Naive thymus-derived CD4-positive, alpha-beta T cell (primary cell): ENCODE measurements at regions not wholly inside any gene's neighbourhood (a gene's known extent, or its start where the extent isn't known, plus 50 kb on each side); places are given as distances from the start of the nearest gene placed in this dataset.

Experiments
- ATAC-seq: fragments of 150-1000 bp; cut with Tn5 transposase; 2 replicates; pipeline ENCODE4 v1.10.0; 2021; ENCODE audit warnings: mild to moderate bottlenecking, moderate library complexity
- CTCF ChIA-PET: fragments of 350-600 bp; sonication (Branson Sonifier 250); formaldehyde crosslinking; loops from one replicate; lab custom pipeline; 2021; ENCODE audit warnings: antibody characterized with exemption; lab: Charles Lee
- POLR2A ChIA-PET: fragments of 350-600 bp; sonication (Branson Sonifier 250); formaldehyde crosslinking; loops from one replicate; lab custom pipeline; 2021; ENCODE audit warnings: antibody characterized with exemption, inconsistent platforms; lab: Charles Lee
- DNase-seq, 9 donors: peaks; one replicate each; pipeline versions ENCODE4 v3.0.0 to v3.0.0-alpha.2; 2020 to 2022; ENCODE audit warnings: mixed read lengths in 1 of 9
- H3K27ac ChIP-seq: one replicate; pipeline ENCODE4 v1.7.0; 2013; ENCODE audit warnings: mild to moderate bottlenecking, low read depth, low read length, moderate library complexity
- H3K27me3 ChIP-seq, 2 donors: one replicate each; pipeline ENCODE4 v1.7.0; 2013; ENCODE audit warnings: low read length in 2 of 2, mild to moderate bottlenecking in 2 of 2, moderate library complexity in 2 of 2; ENCODE audit not compliant: control insufficient read depth in 2 of 2, insufficient read depth in 2 of 2
- H3K36me3 ChIP-seq, 3 experiments: 1 replicate in 2 of 3; 2 replicates in 1 of 3; pipeline ENCODE4 v1.7.0; 2013; ENCODE audit warnings: low read length in 3 of 3, mild to moderate bottlenecking in 3 of 3, moderate library complexity in 1 of 3; ENCODE audit not compliant: insufficient read depth in 3 of 3, control insufficient read depth in 2 of 3
- H3K4me1 ChIP-seq, 2 donors: one replicate each; pipeline ENCODE4 v1.7.0; 2013; ENCODE audit warnings: low read length in 2 of 2, mild to moderate bottlenecking in 2 of 2, moderate library complexity in 1 of 2; ENCODE audit not compliant: control insufficient read depth in 2 of 2, insufficient read depth in 2 of 2
- H3K4me3 ChIP-seq: 2 replicates; pipeline ENCODE4 v1.7.0; 2013; ENCODE audit warnings: mild to moderate bottlenecking, low read length
- H3K9me3 ChIP-seq, 3 experiments: 1 replicate in 2 of 3; 2 replicates in 1 of 3; pipeline ENCODE4 v1.7.0; 2013; ENCODE audit warnings: low read length in 3 of 3; ENCODE audit not compliant: control insufficient read depth in 2 of 3
- H3K27ac Mint-ChIP-seq, 9 donors: one replicate each; pipeline ENCODE4 v1.8.0; 2020 to 2022; ENCODE audit warnings: mixed read lengths in 9 of 9, mild to moderate bottlenecking in 8 of 9, moderate library complexity in 5 of 9, inconsistent platforms in 2 of 9
- H3K27me3 Mint-ChIP-seq, 5 donors: one replicate each; pipeline ENCODE4 v1.8.0; 2021 to 2022; ENCODE audit warnings: mixed read lengths in 5 of 5, mild to moderate bottlenecking in 1 of 5
- H3K36me3 Mint-ChIP-seq, 5 donors: one replicate each; pipeline ENCODE4 v1.8.0; 2020 to 2022; ENCODE audit warnings: mixed read lengths in 5 of 5, mild to moderate bottlenecking in 3 of 5, inconsistent platforms in 1 of 5
- H3K4me1 Mint-ChIP-seq, 7 donors: one replicate each; pipeline ENCODE4 v1.8.0; 2020 to 2022; ENCODE audit warnings: mixed read lengths in 7 of 7, mild to moderate bottlenecking in 3 of 7, inconsistent platforms in 1 of 7
- H3K4me3 Mint-ChIP-seq, 10 donors: one replicate each; pipeline ENCODE4 v1.8.0; 2020 to 2022; ENCODE audit warnings: mild to moderate bottlenecking in 10 of 10, mixed read lengths in 10 of 10, moderate library complexity in 6 of 10, inconsistent platforms in 2 of 10
- H3K9me3 Mint-ChIP-seq, 11 donors: one replicate each; pipeline ENCODE4 v1.8.0; 2020 to 2022; ENCODE audit warnings: mixed read lengths in 11 of 11, mild to moderate bottlenecking in 4 of 11, inconsistent platforms in 1 of 11, moderate library complexity in 1 of 11
- intact Hi-C, 2 donors: fragments of 100-400 bp; cut with micrococcal nuclease; formaldehyde crosslinking; loops; one replicate each; pipeline ENCODE4 v1.15.1; 2023

DNA sequence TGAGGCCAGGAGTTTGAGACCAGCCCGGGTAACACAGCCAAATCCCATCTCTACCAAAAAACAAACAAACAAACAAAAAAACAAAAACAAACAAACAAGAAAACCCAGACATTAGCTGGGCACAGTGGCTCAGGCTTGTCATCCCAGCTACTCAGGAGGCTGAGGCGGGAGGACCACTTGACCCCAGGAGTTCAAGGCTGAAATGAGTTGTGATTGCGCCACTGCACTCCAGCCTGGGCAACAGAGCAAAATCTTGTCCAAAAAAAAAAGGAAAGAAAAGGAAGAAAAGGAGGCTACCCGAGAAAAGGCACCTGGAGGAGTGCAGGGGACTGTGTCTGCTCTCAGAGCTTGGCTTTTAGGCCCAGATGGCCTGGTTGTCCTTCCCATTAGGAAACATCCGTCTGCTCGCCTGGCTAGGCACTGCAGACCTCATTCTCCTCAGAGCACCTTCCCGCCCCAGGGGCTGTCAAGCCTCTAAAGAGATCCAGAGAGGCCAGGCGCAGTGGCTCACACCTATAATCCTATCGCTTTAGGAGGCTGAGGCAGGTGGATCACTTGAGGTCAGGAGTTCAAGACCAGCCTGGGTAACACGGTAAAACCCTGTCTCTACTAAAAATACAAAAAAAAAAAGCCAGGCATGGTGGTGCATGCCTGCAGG is 185.3 kb upstream of the IER5L start:
- intact Hi-C loops: no loop called here
- H3K36me3 ChIP-seq: no peaks in the 10 kb centered on the region
- no peak overlapping the region for H3K27ac Mint-ChIP-seq
- peaks cover 0 to 12% (median 0%) of the 10 kb centered on the region in 5 donors for H3K27me3 Mint-ChIP-seq
- H3K4me3 ChIP-seq: no peak overlapping the region
- no peaks in the 10 kb centered on the region for H3K4me1 ChIP-seq
- CTCF ChIA-PET: no interaction called here
- no peaks in the 10 kb centered on the region for H3K9me3 ChIP-seq
- ATAC-seq (no peak), DNase-seq (no peak)
- H3K36me3 Mint-ChIP-seq: no peaks in the 10 kb centered on the region
- H3K4me1 Mint-ChIP-seq: peaks cover 0 to 1% (median 0%) of the 10 kb centered on the region in 7 donors
- no peak overlapping the region for H3K27ac ChIP-seq
- H3K4me3 Mint-ChIP-seq: no peak overlapping the region
- peaks cover 0 to 1% (median 0%) of the 10 kb centered on the region in 11 donors for H3K9me3 Mint-ChIP-seq
- no peaks in the 10 kb centered on the region for H3K27me3 ChIP-seq
- POLR2A ChIA-PET: no interaction called here

DNA sequence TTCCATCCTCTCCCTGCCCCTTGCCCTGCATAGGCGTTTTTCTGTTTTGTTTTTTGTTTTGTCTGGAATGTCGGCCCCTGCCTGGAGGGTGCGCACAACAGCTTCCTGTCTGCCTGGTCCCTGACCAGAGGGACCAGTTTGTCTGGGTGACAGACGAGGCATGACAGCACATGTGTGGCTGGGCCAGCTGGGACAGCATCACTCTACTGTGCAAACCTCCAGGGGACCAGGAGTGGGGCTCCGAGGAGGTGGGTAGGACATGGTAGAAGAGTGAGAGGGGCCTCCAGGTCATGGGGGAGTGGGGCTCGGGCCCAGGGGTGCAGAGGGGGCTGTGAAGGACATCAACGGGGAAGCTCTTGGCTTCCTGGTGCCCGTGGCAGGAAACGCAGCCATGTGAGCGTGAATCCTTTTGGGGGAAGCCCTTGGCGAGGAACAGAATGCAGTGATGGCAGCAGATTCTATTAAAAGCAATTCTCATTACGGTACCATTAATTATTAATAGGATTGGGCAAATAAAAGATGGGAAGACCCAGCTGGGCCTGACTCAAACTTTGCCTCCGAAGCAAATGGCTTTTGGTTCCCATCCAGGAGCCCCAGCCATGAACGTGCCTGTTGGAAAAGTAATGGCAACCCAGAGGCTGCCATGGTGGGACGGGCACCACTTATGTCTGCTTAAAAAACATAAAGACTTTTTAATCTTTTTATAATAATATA is 184.4 kb upstream of the IER5L start:
- H3K4me1 Mint-ChIP-seq: peaks cover 0 to 1% (median 0%) of the 10 kb centered on the region in 7 donors
- no peak overlapping the region for H3K4me3 ChIP-seq
- ChIA-PET CTCF (no interaction called here), POLR2A (no interaction called here)
- ATAC-seq: no peak
- no peak overlapping the region for H3K27ac ChIP-seq
- H3K9me3 Mint-ChIP-seq: no peaks in the 10 kb centered on the region
- H3K4me3 Mint-ChIP-seq: no peak overlapping the region
- H3K27me3 Mint-ChIP-seq: peaks cover 0 to 12% (median 0%) of the 10 kb centered on the region in 5 donors
- no peaks in the 10 kb centered on the region for H3K36me3 ChIP-seq
- no peaks in the 10 kb centered on the region for H3K27me3 ChIP-seq
- no peaks in the 10 kb centered on the region for H3K36me3 Mint-ChIP-seq
- no peaks in the 10 kb centered on the region for H3K9me3 ChIP-seq
- intact Hi-C loops: no loop called here
- no peak overlapping the region for H3K27ac Mint-ChIP-seq
- no peaks in the 10 kb centered on the region for H3K4me1 ChIP-seq
- no peak for DNase-seq

DNA sequence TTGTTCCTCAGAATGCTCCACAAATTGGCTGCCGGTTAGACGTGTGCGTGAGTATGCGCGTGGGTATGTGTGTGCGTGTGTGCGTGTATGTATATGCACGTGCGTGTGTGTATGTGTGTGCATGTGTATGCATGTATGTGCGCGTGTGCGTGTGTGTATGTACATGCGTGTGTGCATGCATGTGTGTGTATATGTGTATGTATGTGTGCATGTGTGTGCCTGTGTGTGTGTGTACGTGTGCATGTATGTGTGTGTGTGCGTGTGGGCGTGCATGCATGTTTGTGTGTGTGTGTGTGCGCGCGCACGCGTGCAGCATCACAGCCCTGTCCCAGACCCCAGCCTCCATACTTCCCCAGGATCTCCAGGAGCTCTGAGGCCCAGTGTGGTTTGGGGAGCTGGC is 183.1 kb upstream of the IER5L start:
- H3K27me3 Mint-ChIP-seq: peaks cover 0 to 8% (median 0%) of the 10 kb centered on the region in 5 donors
- H3K27me3 ChIP-seq: no peaks in the 10 kb centered on the region
- POLR2A ChIA-PET: interaction anchor here (1.2 kb wide), 1 partner anchor 183 kb away, joined by 4 read pairs; the partner anchor contains the start of gene IER5L

DNA sequence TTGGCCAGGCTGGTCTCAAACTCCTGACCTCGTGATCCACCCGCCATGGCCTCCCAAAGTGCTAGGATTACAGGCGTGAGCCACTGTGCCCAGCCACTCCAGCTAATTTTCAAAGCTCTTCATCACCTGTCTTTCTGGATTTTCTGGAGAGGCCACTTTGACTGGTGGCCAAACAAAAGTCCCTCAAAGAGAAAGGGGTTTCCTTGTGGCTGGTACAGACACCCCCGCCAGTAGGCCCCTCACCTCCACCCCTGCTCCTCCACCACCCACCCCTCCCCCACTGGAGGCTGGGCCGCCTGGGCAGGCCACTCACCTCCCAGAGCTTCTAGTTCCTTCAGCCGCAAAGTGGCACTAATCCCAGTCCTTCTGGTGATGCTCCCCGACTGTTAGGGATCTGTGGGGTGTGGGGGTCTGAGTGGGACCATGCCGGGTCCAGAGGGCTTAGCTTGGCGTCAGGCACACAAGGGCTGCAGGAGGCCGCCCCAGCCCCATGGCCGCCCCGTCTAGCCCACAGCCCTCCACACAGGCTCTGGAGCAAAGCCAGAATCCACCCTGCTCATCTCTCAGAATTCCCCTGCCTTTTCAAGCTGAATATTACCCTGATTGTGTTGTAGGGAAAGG is 182.0 kb upstream of the IER5L start:
- CTCF ChIA-PET: interaction anchor here (0.7 kb wide), 3 partner anchors 17 to 178 kb away, joined by 3 to 4 read pairs (median 3); no protein-coding TSS in a partner anchor

More for the DNA sequence above, 183.1 kb upstream of the IER5L start:
- Mint-ChIP-seq H3K9me3 (no peaks in the 10 kb centered on the region), H3K4me3 (no peak overlapping the region), H3K27ac (peak overlapping the region in 1 of 9 donors; percentile 82), H3K36me3 (no peaks in the 10 kb centered on the region), H3K4me1 (peaks cover 0 to 1% (median 0%) of the 10 kb centered on the region in 7 donors)
- no peak for ATAC-seq
- Histone ChIP-seq H3K36me3 (no peaks in the 10 kb centered on the region), H3K4me3 (no peak overlapping the region), H3K27ac (no peak overlapping the region), H3K9me3 (no peaks in the 10 kb centered on the region), H3K4me1 (no peaks in the 10 kb centered on the region)
- DNase-seq: no peak
- CTCF ChIA-PET: no interaction called here
- intact Hi-C loops: no loop called here

DNA sequence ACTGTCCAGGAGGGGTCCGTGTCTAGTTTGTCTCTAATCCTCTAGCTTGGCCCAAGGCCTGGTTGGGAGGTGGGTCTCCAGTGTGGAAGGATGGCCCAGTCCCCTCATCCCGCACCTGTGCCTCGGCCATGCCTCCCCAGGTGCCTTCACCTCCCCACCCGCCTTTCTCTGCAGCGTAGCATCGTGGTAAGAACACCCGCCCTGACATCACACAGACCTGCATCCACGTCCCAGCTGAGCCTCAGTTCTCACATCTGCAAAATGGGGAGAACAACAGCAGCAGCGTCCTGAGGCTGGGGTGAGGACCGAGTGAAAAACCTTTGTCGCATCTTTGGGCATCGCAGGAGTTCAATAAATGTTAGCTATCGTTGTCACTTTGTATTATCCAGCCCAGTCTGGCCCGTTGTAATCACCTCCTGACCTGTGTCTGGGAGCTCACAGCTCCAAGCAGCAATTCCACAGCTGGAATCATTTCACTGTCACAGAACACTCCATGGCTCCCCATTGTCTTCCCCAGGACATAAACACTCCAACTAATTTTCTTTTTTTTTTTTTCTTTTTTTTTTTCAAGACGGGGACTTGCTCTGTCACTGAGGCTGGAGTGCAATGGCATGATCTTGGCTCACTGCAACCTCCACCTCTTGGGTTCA is 181.2 kb upstream of the IER5L start:
- H3K4me1 Mint-ChIP-seq: peaks cover 0 to 1% (median 0%) of the 10 kb centered on the region in 7 donors
- ATAC-seq: no peak
- no peak overlapping the region for H3K4me3 ChIP-seq
- POLR2A ChIA-PET: no interaction called here
- no peaks in the 10 kb centered on the region for H3K9me3 ChIP-seq
- intact Hi-C loops: no loop called here
- H3K9me3 Mint-ChIP-seq: peaks cover 0 to 14% (median 6%) of the 10 kb centered on the region in 11 donors
- no peaks in the 10 kb centered on the region for H3K36me3 ChIP-seq
- no peak overlapping the region for H3K27ac Mint-ChIP-seq
- no peaks in the 10 kb centered on the region for H3K4me1 ChIP-seq
- no peaks in the 10 kb centered on the region for H3K27me3 ChIP-seq
- DNase-seq: no peak
- no peak overlapping the region for H3K27ac ChIP-seq
- H3K36me3 Mint-ChIP-seq: peaks cover 0 to 7% (median 4%) of the 10 kb centered on the region in 5 donors
- CTCF ChIA-PET: interaction anchor here (0.7 kb wide), 3 partner anchors 16 to 177 kb away, joined by 3 to 4 read pairs (median 3); no protein-coding TSS in a partner anchor
- no peak overlapping the region for H3K4me3 Mint-ChIP-seq
- H3K27me3 Mint-ChIP-seq: peaks cover 0 to 3% (median 0%) of the 10 kb centered on the region in 5 donors

More for the DNA sequence above, 182.0 kb upstream of the IER5L start:
- Histone ChIP-seq H3K27me3 (no peaks in the 10 kb centered on the region), H3K4me3 (no peak overlapping the region), H3K27ac (no peak overlapping the region), H3K4me1 (no peaks in the 10 kb centered on the region), H3K36me3 (no peaks in the 10 kb centered on the region), H3K9me3 (no peaks in the 10 kb centered on the region)
- POLR2A ChIA-PET: no interaction called here
- H3K4me3 Mint-ChIP-seq: no peak overlapping the region
- H3K36me3 Mint-ChIP-seq: peaks cover 0 to 7% (median 4%) of the 10 kb centered on the region in 5 donors
- intact Hi-C loops: no loop called here
- peaks cover 0 to 10% (median 6%) of the 10 kb centered on the region in 11 donors for H3K9me3 Mint-ChIP-seq
- ATAC-seq (no peak), DNase-seq (no peak)
- no peak overlapping the region for H3K27ac Mint-ChIP-seq
- H3K4me1 Mint-ChIP-seq: peaks cover 0 to 1% (median 0%) of the 10 kb centered on the region in 7 donors
- H3K27me3 Mint-ChIP-seq: peaks cover 0 to 8% (median 0%) of the 10 kb centered on the region in 5 donors

DNA sequence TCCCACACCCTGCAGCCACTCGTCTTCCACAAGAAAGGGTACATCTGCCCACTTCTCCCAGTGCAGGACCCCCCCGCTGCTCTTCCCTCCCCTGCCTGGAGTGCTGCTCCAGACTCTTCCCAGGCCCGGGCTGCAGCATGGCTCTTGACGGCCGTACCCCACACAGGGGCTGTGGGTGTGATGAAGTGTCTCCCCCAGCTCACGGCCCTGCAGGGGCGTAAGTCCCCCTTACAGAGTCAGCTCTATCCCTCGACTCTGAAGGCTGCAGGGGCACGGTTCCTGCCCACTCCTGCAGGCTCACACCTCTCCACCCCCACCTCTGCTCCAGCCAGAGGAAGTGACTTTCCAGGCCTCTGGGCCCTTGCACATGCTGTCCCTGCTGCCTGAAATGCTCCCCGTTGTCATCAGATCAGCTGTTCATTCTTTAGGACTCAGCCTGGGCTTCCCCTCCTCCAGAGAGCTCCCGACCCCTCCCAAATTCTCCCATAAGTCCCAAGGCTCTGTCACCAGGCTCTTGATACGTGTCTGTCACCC is 180.6 kb upstream of the IER5L start:
- no peak overlapping the region for H3K27ac Mint-ChIP-seq
- H3K4me3 ChIP-seq: no peak overlapping the region
- H3K27ac ChIP-seq: no peak overlapping the region
- ChIA-PET CTCF (no interaction called here), POLR2A (interaction anchor here (0.6 kb wide), 1 partner anchor 816 kb away, joined by 3 read pairs; no protein-coding TSS in a partner anchor)
- H3K27me3 Mint-ChIP-seq: peaks cover 0 to 3% (median 0%) of the 10 kb centered on the region in 5 donors
- no peaks in the 10 kb centered on the region for H3K36me3 ChIP-seq
- H3K9me3 Mint-ChIP-seq: peaks cover 0 to 14% (median 6%) of the 10 kb centered on the region in 11 donors
- H3K36me3 Mint-ChIP-seq: peaks cover 0 to 7% (median 4%) of the 10 kb centered on the region in 5 donors
- no peak overlapping the region for H3K4me3 Mint-ChIP-seq
- DNase-seq (no peak), ATAC-seq (no peak)
- intact Hi-C loops: no loop called here
- H3K9me3 ChIP-seq: no peaks in the 10 kb centered on the region
- H3K27me3 ChIP-seq: no peaks in the 10 kb centered on the region
- no peaks in the 10 kb centered on the region for H3K4me1 ChIP-seq
- H3K4me1 Mint-ChIP-seq: peaks cover 0 to 1% (median 0%) of the 10 kb centered on the region in 7 donors
